Tongue (tissue), 1 donor: ENCODE measurements at regions not wholly inside any gene's neighbourhood (a gene's known extent, or its start where the extent isn't known, plus 50 kb on each side); places are given as distances from the start of the nearest gene placed in this dataset.

Source experiments
- DNase-seq: peaks from one replicate; pipeline ENCODE4 v3.0.0-alpha.2; 2015

- no peak for DNase-seq
Measured at GRCh38 chr10:121182219-121182618, 331.1 kb downstream of the WDR11 start.

- no peak for DNase-seq
Measured at GRCh38 chr10:121183236-121183635, 332.1 kb downstream of the WDR11 start.

GRCh38 chr10:121183707-121184106 lies 332.5 kb downstream of the WDR11 start:
- no peak for DNase-seq

DNA sequence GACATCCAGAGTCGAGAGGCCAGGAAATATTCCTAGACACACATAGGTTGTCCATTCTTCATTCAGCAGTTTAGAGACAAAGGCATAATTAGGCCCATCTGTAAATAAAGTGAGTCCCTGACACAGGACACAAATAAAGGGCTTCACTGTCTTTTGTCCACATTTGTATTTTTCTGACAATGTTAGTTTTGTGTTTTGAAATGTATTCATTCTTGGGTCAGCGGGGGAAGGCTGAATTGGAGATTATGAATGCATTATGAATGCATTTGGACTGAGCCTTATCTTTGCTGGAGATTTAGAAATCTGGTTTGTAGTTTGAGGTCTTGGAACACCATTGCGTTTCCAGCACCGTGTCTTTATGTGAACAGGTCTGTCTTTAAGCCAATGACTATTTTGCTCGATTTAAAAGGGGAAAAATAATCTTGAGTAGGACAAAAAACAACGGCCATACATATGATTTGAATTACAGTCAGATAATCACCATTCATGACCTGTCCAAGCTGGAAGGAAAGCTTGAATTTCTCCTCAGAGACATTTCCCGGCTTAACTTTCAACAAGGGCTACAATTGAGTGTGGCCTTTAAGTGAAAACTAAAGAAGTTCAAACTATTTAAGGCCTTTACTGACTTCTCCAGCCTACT lies 334.8 kb downstream of the WDR11 start:
- peak; percentile 53 for DNase-seq

- DNase-seq, result no peak
Measured at GRCh38 chr10:121187391-121187790, 336.2 kb downstream of the WDR11 start.

GRCh38 chr10:121188005-121188404 lies 336.8 kb downstream of the WDR11 start:
- no peak for DNase-seq

- no peak for DNase-seq
Measured at GRCh38 chr10:121189066-121189465, 337.9 kb downstream of the WDR11 start.

DNA sequence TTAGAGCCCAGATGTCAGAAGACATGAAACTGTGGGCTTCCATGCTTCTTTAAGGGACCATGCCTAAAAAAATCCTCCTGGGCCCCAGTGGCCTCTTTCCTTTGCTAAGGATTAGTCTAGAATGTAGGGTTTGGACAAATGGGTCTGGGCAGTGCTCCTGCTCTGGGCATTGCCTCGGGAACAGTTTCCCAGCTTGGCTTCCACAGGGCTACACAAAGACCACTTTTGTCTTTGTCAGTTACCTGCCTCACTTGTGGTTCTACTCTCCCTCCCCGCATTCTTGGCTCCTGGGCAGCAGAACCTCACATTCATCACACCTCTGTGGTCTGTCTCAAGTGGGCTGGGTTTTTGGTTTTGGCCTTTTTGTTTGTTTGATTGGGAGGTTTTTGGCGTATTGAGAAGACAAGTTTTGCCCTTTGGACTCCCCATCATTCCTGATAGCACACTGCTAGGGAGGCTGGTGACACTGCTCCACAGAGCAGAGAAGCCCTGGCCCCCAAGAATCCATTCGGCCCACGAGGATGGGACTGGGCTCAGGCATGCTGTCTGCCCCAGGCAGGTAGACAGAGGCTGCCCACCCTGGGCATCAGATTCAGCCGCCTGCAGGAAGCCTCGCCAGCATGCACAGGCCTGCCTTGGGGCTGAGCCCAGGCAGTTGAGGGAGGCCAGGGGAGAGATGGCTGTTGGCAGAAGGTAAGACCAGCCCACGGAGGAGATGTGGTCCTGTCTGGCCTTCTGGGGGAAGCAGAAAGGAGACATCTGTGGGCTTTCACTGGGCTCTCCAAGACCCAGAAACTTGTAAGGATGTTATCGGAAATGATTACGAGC lies 343.7 kb downstream of the WDR11 start:
- no peak for DNase-seq

DNA sequence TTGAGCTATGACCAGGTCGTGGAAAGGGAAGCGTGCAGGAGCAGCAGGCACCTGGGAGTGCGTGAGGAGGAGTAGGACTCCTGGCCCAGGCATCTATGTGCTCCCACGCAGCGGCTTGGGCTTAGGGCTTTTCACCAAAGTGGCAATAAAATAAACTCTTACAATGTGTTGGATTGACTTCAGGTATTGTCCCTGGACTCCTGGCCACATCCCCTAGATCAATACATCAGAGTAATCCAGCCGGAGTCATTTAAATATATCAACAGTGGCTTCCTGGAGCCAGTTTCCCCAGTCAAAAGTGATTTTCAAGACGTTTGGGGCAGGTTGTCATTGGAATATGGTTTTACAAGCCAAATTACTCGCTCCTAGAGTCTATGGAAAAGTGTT lies 344.4 kb downstream of the WDR11 start:
- no peak for DNase-seq

DNA sequence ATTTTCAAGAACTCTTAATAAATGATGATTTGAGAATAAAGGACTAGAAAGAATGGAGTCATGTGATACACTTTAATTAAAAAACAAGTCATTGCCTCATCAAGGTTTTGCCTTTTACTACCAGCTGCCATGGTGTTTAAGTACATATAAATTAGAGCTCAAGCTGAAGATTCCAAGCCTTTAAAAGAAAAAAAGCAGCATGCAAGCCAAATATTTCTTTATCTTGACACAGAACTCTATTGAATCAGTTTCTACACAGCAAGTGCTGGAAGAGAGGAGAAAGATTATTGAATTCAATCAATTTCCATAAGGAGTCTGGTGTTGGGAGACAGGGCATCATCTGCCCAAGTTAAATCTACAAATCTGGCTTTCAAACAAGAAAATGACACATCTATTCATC lies 347.9 kb downstream of the WDR11 start:
- no peak for DNase-seq

- DNase-seq, result no peak
Measured at GRCh38 chr10:121205625-121206024, 354.5 kb downstream of the WDR11 start.

- DNase-seq, result no peak
Measured at GRCh38 chr10:121211446-121211845, 360.3 kb downstream of the WDR11 start.

- no peak for DNase-seq
Measured at GRCh38 chr10:121213437-121213836, 362.3 kb downstream of the WDR11 start.

DNA sequence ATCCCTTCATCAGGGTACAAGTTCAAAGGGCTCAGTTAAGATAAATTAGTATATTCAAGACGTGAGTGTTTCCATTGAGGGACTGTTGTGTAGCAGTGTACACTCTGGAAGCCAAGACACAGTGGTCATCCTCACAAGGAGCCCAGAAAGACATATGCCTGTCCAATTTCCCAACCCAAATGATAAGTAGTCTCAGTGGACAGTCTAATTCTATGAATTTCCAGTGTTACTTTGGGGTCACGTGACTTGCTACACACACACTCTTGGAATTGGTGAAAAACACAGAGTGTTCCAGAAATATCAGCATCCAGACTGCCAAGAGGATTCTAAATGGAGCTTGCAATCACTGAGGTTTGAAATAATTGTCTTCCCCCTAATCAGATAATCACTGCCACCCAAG lies 365.1 kb downstream of the WDR11 start:
- DNase-seq, result no peak

DNA sequence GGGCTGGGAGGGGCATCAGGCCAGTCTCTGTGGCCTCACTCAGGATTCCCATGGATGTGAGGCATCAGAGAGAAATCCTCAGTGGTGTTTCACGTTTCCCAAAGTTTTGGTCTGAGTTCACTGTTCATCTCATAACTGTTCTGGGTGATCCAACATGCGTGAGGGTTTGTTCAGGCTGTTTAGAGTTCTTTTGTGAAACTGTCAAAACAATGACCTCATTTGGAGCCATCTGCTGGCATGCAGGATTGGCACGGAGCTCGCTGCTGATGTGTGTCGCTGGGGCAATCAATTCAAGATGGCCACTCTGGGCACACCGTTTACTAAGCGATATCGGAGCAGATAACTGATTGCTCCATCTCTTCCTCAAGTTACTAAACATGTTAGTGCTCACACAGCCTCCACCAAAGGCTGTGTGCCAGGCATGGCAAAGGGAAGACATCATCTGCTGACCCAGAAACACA lies 365.6 kb downstream of the WDR11 start:
- DNase-seq, result peak; percentile 30

- DNase-seq, result no peak
Measured at GRCh38 chr10:121217331-121217730, 366.2 kb downstream of the WDR11 start.

DNA sequence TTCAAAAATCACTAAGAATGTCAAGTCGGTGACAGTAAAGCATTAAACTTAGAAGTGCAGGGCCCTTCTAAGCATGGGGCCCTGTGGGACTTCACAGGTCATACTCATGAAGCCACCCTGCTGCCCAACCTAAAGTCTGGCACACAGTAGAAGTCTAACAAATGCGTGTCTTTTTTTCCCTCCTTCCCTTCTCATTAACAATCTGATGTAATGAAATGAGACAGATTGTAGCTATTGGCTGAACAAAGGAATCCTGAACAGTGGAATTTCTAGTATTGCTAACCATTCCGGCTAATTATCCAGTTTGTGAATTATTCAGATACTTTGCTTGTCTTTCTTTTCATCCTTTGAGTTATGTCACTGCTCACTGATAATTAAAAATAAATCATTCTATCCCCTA lies 369.9 kb downstream of the WDR11 start:
- no peak for DNase-seq

GRCh38 chr10:121221991-121222390 lies 370.8 kb downstream of the WDR11 start:
- no peak for DNase-seq

DNA sequence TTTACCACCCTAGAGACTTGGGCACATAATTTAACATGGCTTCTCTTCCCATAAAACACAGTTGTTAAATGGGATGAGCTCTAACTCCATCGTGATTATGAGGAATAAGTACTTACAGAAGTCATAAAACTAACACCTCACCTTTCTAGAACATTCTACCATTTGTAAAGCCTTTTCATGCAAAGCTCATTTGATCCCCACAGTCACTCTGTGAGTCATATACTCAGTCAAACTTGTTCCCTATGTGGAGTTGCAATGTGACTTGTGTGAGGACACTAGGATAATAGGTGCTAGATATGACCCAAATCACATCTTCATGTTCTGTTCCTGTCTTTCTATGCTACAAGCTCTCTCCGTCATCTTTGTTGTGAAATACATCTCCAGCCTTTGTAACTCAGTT lies 371.7 kb downstream of the WDR11 start:
- no peak for DNase-seq

GRCh38 chr10:121231079-121231478 lies 367.2 kb downstream of the FGFR2 start:
- no peak for DNase-seq

DNA sequence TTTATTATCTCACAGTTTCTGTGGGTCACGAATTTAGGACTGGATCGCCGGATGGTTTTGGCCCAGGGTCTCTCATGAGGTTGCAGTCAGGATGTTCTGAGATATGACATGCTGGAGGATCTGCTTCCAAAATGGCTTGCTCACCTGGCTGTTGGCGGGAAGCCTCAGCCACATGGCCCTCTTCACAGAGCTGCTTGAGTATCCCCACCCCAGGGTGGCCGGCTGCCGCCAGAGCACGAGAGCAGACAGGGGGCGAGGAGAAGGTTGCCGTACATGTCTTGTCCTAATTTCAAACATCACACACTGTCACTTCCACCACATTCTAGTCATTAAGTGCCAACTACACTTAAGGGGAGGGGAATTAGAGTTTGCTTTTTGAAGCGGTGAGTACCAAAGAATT lies 365.8 kb downstream of the FGFR2 start:
- DNase-seq, result no peak

DNA sequence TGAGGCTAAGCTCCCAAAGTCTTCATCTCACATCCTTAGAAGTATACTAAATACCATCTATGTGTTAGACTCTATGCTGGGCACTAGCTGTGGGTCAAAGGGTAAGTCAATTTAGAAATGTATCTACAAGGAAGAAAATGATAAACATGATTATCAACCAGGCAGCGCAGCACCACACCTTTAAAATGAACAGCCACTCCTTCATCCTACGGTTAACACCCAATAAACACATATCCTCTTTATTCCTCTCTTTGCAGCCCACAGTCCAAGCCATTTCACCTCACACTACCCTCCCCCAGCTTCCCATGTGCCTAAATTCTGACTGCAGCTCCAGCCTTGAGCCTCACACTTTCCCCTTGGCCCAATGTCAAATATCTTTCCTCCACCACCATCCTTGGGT lies 362.6 kb downstream of the FGFR2 start:
- DNase-seq, result no peak

DNA sequence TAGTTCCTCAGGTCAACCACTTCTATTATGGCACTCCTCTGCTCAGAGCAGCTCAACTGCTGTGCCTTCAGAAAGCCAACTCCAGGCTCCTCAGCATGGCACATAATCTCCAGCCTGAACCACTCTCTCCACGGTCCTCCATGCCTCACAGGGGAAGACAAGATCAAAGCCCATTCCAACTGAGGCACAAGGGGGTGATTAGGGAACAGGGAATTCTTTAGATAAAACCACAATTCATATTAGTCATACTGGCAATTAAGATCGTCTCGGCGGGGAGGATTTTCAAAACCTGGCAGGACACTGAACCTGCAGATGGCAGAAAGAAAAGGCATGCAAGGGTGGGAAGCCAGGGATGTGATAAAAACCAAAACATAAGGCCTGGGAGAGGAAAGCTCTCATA lies 361.6 kb downstream of the FGFR2 start:
- no peak for DNase-seq

GRCh38 chr10:121237718-121238117 lies 360.5 kb downstream of the FGFR2 start:
- DNase-seq, result no peak
